PFSK-1 (cell line): ENCODE measurements at regions not wholly inside any gene's neighbourhood (a gene's known extent, or its start where the extent isn't known, plus 50 kb on each side); places are given as distances from the start of the nearest gene placed in this dataset.

ENCODE experiments used
- SIN3A ChIP-seq: IDR thresholded peaks from 2 replicates; pipeline ENCODE4 v1.6.1; 2012; ENCODE audit warnings: mild to moderate bottlenecking, low read length, moderate library complexity, borderline replicate concordance; ENCODE audit not compliant: insufficient read depth
- TF ChIP-seq, protein P1 (sequence below), 2 experiments: IDR thresholded peaks; 2 replicates each; pipeline versions ENCODE4 v1.6.1 to v1.8.0; 2011 to 2012; ENCODE audit warnings: low read depth in 2 of 2, low read length in 2 of 2, control low read depth in 1 of 2, inconsistent platforms in 1 of 2, mild to moderate bottlenecking in 1 of 2, moderate library complexity in 1 of 2; ENCODE audit not compliant: insufficient read depth in 1 of 2

DNA sequence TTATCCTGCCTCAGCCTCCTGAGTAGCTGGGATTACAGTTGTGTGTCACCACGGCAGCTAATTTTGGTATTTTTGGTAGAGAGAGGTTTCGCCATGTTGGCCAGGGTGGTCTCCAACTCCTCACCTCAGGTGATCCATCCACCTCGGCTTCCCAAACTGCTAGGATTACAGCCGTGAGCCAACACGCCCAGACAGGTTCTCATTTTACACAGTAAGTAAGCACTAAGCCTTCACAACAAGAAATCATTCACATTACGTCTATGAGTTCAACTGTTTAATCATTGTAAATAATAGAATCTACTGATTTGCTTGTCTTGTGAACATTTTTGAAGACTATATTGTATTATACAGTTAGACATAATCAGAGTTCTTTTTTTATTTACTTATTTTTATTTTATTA, 131.5 kb upstream of the LRATD1 start:
- TF ChIP-seq, protein P1, sequence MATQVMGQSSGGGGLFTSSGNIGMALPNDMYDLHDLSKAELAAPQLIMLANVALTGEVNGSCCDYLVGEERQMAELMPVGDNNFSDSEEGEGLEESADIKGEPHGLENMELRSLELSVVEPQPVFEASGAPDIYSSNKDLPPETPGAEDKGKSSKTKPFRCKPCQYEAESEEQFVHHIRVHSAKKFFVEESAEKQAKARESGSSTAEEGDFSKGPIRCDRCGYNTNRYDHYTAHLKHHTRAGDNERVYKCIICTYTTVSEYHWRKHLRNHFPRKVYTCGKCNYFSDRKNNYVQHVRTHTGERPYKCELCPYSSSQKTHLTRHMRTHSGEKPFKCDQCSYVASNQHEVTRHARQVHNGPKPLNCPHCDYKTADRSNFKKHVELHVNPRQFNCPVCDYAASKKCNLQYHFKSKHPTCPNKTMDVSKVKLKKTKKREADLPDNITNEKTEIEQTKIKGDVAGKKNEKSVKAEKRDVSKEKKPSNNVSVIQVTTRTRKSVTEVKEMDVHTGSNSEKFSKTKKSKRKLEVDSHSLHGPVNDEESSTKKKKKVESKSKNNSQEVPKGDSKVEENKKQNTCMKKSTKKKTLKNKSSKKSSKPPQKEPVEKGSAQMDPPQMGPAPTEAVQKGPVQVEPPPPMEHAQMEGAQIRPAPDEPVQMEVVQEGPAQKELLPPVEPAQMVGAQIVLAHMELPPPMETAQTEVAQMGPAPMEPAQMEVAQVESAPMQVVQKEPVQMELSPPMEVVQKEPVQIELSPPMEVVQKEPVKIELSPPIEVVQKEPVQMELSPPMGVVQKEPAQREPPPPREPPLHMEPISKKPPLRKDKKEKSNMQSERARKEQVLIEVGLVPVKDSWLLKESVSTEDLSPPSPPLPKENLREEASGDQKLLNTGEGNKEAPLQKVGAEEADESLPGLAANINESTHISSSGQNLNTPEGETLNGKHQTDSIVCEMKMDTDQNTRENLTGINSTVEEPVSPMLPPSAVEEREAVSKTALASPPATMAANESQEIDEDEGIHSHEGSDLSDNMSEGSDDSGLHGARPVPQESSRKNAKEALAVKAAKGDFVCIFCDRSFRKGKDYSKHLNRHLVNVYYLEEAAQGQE (IDR thresholded peaks at IDR 0.05; ENCODE audit: insufficient read depth in 1 of 2, low read depth in 2 of 2, low read length in 2 of 2) = no peak
- TF ChIP-seq SIN3A = no peak
